Activated CD8-positive, alpha-beta T cell treated with anti-CD3 and anti-CD28 coated beads for 36 hours (primary cell): ENCODE measurements at regions not wholly inside any gene's neighbourhood (a gene's known extent, or its start where the extent isn't known, plus 50 kb on each side); places are given as distances from the start of the nearest gene placed in this dataset.

ENCODE experiments used
- ATAC-seq: fragments of 200-7000 bp; cut with Tn5 transposase; one replicate; pipeline ENCODE4 v1.10.0; 2021; ENCODE audit warnings: mild to moderate bottlenecking, moderate library complexity
- CTCF ChIA-PET: fragments of 350-600 bp; sonication (Branson Sonifier 250); formaldehyde crosslinking; loops from one replicate; lab custom pipeline; 2021; ENCODE audit warnings: antibody characterized with exemption; lab: Charles Lee
- POLR2A ChIA-PET: fragments of 350-600 bp; sonication (Branson Sonifier 250); formaldehyde crosslinking; loops from one replicate; lab custom pipeline; 2021; ENCODE audit warnings: antibody characterized with exemption; lab: Charles Lee
- DNase-seq: peaks from one replicate; pipeline ENCODE4 v3.0.0-alpha.2; 2020
- H3K27ac Mint-ChIP-seq: one replicate; pipeline ENCODE4 v1.8.0; 2021; ENCODE audit warnings: mild to moderate bottlenecking, mixed read lengths
- H3K27me3 Mint-ChIP-seq: one replicate; pipeline ENCODE4 v1.8.0; 2021; ENCODE audit warnings: mixed read lengths
- H3K36me3 Mint-ChIP-seq: one replicate; pipeline ENCODE4 v1.8.0; 2021; ENCODE audit warnings: low read depth, mixed read lengths
- H3K4me1 Mint-ChIP-seq: one replicate; pipeline ENCODE4 v1.8.0; 2021; ENCODE audit warnings: low read depth, mixed read lengths
- H3K4me3 Mint-ChIP-seq: one replicate; pipeline ENCODE4 v1.8.0; 2021; ENCODE audit warnings: mild to moderate bottlenecking, moderate library complexity, mixed read lengths
- H3K9me3 Mint-ChIP-seq: one replicate; pipeline ENCODE4 v1.8.0; 2021; ENCODE audit warnings: mixed read lengths
- CTCF ChIP-seq: fragments of 200-600 bp; IDR thresholded peaks from one replicate; pipeline ENCODE4 v1.8.0; 2022; ENCODE audit warnings: antibody characterized with exemption, mild to moderate bottlenecking
- intact Hi-C: fragments of 100-400 bp; cut with micrococcal nuclease; formaldehyde crosslinking; loops from one replicate; pipeline ENCODE4 v1.10.0; 2022

GRCh38 chr2:120797421-120798221, 62.0 kb downstream of the GLI2 start:
- ATAC-seq, result no peak
- no peak for TF ChIP-seq CTCF
- Mint-ChIP-seq H3K27ac (no peak overlapping the region), H3K27me3 (no peaks in the 10 kb centered on the region), H3K9me3 (no peaks in the 10 kb centered on the region), H3K4me3 (no peak overlapping the region), H3K4me1 (no peaks in the 10 kb centered on the region), H3K36me3 (no peaks in the 10 kb centered on the region)
- CTCF ChIA-PET, result no interaction called here
- intact Hi-C loops, result no loop called here
- POLR2A ChIA-PET, result no interaction called here
- no peak for DNase-seq

GRCh38 chr2:120798567-120799247, 63.0 kb downstream of the GLI2 start:
- DNase-seq (no peak), ATAC-seq (no peak)
- H3K4me1 Mint-ChIP-seq, result no peaks in the 10 kb centered on the region
- ChIA-PET CTCF (no interaction called here), POLR2A (no interaction called here)
- no peaks in the 10 kb centered on the region for H3K36me3 Mint-ChIP-seq
- no peaks in the 10 kb centered on the region for H3K9me3 Mint-ChIP-seq
- H3K4me3 Mint-ChIP-seq, result no peak overlapping the region
- no peak for TF ChIP-seq CTCF
- intact Hi-C loops, result no loop called here
- H3K27ac Mint-ChIP-seq, result no peak overlapping the region
- H3K27me3 Mint-ChIP-seq, result no peaks in the 10 kb centered on the region

GRCh38 chr2:120802158-120802557, 66.5 kb downstream of the GLI2 start:
- ChIA-PET CTCF (no interaction called here), POLR2A (no interaction called here)
- intact Hi-C loops, result no loop called here

GRCh38 chr2:120802867-120803484, 67.3 kb downstream of the GLI2 start:
- H3K4me1 Mint-ChIP-seq, result no peaks in the 10 kb centered on the region
- TF ChIP-seq CTCF, result no peak
- no peaks in the 10 kb centered on the region for H3K36me3 Mint-ChIP-seq
- no peak for ATAC-seq
- H3K27ac Mint-ChIP-seq, result no peak overlapping the region
- no peaks in the 10 kb centered on the region for H3K27me3 Mint-ChIP-seq
- DNase-seq, result no peak
- intact Hi-C loops, result no loop called here
- no peaks in the 10 kb centered on the region for H3K9me3 Mint-ChIP-seq
- POLR2A ChIA-PET, result no interaction called here
- H3K4me3 Mint-ChIP-seq, result no peak overlapping the region
- CTCF ChIA-PET, result no interaction called here

More at GRCh38 chr2:120802158-120802557, 66.5 kb downstream of the GLI2 start:
- Mint-ChIP-seq H3K9me3 (no peaks in the 10 kb centered on the region), H3K27ac (no peak overlapping the region), H3K4me1 (no peaks in the 10 kb centered on the region), H3K4me3 (no peak overlapping the region), H3K36me3 (no peaks in the 10 kb centered on the region), H3K27me3 (no peaks in the 10 kb centered on the region)
- no peak for TF ChIP-seq CTCF
- DNase-seq, result no peak
- no peak for ATAC-seq
